ENCODE measurements at regions not wholly inside any gene's neighbourhood (a gene's known extent, or its start where the extent isn't known, plus 50 kb on each side); places are given as distances from the start of the nearest gene placed in this dataset.

DNA sequence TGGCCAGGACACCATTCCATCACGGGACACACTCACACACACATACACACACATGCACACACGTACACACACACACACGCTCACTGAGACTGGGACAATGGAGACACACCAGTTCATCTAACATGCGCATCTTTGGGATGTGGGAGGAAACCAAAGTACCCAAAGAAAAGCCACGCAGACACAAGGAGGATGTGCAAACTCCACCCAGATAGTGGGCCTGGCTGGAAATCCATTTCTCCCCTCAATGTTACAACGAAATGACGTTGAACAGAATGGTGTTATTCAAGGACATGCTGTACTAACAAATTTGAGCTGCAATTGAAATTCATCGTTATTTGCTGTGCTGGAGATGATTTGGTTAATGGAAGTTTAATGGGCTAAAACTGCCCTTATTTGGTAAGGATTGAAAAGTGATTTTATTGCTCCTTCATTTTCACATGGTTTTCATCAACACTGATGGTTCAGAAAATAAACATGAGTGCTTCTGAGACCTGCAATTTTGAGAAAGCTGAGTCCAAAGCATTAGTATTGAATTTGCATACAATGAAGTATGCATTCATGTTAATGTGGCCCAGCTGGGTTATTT lies 110.0 kb downstream of the KCNE4 start:
- ATAC-seq (no peak), DNase-seq (ENCODE audit: low read depth, low spot score) (no peak), FAIRE-seq (no peak)
- Histone ChIP-seq H4K20me1 (ENCODE audit: control insufficient read depth, insufficient read depth) (no peaks in the 10 kb centered on the region), H3K9ac (ENCODE audit: control insufficient read depth, insufficient read depth, low read length) (no peak overlapping the region), H3K27ac (ENCODE audit: control insufficient read depth, insufficient read depth) (no peak overlapping the region), H2AFZ (ENCODE audit: control insufficient read depth, low read depth, low read length) (no peak overlapping the region), H3K9me3 (replicated peaks; ENCODE audit: control insufficient read depth, insufficient read depth, low read length) (no peaks in the 10 kb centered on the region), H3K79me2 (ENCODE audit: control insufficient read depth, insufficient read depth, low read length) (no peaks in the 10 kb centered on the region), H3K27me3 (replicated peaks in 1 of 2; ENCODE audit: control insufficient read depth in 2 of 2, insufficient read depth in 2 of 2, low read length in 1 of 2) (no peaks in the 10 kb centered on the region), H3K4me2 (ENCODE audit: control insufficient read depth, insufficient read depth) (no peak overlapping the region), H3K4me1 (ENCODE audit: control insufficient read depth, insufficient read depth, low read length) (peaks cover 4% of the 10 kb centered on the region), H3K36me3 (ENCODE audit: control insufficient read depth in 2 of 2, insufficient read depth in 2 of 2, low read length in 1 of 2) (no peaks in the 10 kb centered on the region), H3K4me3 (no peak overlapping the region)
- TF ChIP-seq, protein P1, sequence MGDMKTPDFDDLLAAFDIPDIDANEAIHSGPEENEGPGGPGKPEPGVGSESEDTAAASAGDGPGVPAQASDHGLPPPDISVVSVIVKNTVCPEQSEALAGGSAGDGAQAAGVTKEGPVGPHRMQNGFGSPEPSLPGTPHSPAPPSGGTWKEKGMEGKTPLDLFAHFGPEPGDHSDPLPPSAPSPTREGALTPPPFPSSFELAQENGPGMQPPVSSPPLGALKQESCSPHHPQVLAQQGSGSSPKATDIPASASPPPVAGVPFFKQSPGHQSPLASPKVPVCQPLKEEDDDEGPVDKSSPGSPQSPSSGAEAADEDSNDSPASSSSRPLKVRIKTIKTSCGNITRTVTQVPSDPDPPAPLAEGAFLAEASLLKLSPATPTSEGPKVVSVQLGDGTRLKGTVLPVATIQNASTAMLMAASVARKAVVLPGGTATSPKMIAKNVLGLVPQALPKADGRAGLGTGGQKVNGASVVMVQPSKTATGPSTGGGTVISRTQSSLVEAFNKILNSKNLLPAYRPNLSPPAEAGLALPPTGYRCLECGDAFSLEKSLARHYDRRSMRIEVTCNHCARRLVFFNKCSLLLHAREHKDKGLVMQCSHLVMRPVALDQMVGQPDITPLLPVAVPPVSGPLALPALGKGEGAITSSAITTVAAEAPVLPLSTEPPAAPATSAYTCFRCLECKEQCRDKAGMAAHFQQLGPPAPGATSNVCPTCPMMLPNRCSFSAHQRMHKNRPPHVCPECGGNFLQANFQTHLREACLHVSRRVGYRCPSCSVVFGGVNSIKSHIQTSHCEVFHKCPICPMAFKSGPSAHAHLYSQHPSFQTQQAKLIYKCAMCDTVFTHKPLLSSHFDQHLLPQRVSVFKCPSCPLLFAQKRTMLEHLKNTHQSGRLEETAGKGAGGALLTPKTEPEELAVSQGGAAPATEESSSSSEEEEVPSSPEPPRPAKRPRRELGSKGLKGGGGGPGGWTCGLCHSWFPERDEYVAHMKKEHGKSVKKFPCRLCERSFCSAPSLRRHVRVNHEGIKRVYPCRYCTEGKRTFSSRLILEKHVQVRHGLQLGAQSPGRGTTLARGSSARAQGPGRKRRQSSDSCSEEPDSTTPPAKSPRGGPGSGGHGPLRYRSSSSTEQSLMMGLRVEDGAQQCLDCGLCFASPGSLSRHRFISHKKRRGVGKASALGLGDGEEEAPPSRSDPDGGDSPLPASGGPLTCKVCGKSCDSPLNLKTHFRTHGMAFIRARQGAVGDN (IDR thresholded peaks at IDR 0.05): no peak
- TF ChIP-seq CBFB (IDR thresholded peaks at IDR 0.05; ENCODE audit: low read depth): no peak
- no peak for TF ChIP-seq YY1 (IDR thresholded peaks at IDR 0.05; ENCODE audit: low read depth, low read length)
- TF ChIP-seq BRCA1 (IDR thresholded peaks at IDR 0.05; ENCODE audit: low read depth, low read length): no peak
- WGBS (ENCODE audit: insufficient coverage, insufficient replicate concordance, low lambda C conversion rate, missing lambda C conversion rate): 52% methylated on average over 8 of the region's 8 CpGs
- in situ Hi-C loops (cut with MboI) (no loop called here), intact Hi-C loops (cut with micrococcal nuclease; ENCODE audit: unreplicated experiment) (no loop called here)
- ChIA-PET RAD21 (ENCODE audit: unreplicated experiment) (no interaction called here), SMC1A (ENCODE audit: uncharacterized antibody, unreplicated experiment) (interaction anchor here (0.9 kb wide), 1 partner anchor 16 kb away, joined by 4 read pairs; no protein-coding TSS in a partner anchor), POLR2A (interaction anchor here (0.6 kb wide), 1 partner anchor 52 kb away, joined by 4 read pairs; no protein-coding TSS in a partner anchor), CTCF (no interaction called here)
- no TSS peak for BruUV-seq (replicated peaks)

Data from GM12878 (cell line).